CD4-positive, alpha-beta T cell treated with Interleukin-2 at 100 ng/mL for 4 hours (primary cell): ENCODE measurements at regions not wholly inside any gene's neighbourhood (a gene's known extent, or its start where the extent isn't known, plus 50 kb on each side); places are given as distances from the start of the nearest gene placed in this dataset.

ENCODE experiments used
- DNase-seq: peaks from one replicate; pipeline ENCODE4 v3.0.0-alpha.2; 2020; ENCODE audit warnings: low spot score

DNA sequence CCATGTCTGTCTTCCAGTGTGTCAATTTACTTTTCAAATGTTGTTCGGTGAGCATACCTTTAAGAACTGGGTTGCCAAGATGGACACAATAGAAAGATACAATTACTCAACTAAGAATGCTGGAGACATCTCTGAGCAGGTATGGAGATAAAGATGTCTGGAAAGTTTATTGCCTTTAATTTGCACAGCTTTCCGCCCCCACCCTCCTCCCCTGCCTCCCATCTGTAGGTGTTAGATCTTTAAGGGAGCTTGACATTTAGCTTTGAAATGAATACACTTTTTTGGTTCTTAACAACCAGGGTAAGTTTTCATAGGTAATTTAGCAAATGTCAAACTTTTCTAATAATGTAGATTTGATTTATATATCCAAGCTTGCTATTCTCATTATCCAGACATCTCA lies 104.4 kb downstream of the BTBD3 start:
- no peak for DNase-seq

DNA sequence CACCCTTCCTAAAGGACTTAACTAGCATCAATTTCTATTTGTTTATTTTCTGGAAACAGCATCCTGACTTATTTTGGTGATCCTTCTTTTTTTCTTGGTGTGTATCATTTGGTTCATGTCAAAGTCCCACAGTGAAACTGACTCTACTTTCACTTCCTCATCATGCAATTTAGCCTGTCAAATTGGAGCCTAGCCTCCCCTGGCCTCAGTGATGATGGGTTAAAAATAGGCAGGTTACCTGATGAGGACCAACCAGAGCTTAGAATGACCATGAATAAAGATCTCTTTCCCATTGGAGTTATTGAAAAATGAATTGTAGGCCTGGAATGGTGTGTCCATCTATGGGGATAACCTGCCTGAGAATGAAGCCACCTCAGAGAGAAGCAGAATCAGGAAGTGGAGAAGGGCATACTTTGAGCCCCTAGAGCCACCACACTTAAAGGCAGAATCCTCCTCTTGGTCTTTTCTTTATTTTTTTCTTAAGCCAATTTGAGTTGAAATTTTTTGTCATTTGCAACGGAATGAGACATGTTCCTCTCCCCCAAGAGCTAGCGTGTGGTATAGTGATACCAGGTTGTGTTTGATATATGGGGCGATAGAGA lies 105.6 kb downstream of the BTBD3 start:
- no peak for DNase-seq

DNA sequence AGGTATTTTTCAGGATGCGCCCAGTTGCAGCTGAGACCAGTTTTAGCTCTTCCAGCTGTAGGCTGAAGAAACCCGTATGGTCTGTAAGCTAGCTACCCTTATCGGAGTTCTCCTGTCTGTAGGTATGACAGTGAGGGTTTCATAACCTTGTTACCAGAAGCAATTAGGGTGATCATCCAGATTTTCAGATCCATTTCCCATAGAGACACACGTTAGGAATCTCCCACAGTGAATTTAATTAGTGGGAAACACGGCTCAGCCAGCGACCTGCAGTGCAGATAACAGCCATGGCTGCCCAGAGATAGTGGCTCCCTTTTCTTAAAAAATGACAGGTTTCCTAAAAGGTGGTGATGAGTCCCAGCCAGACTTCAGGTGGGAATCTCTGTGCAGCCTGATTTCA lies 111.1 kb downstream of the BTBD3 start:
- DNase-seq = no peak

DNA sequence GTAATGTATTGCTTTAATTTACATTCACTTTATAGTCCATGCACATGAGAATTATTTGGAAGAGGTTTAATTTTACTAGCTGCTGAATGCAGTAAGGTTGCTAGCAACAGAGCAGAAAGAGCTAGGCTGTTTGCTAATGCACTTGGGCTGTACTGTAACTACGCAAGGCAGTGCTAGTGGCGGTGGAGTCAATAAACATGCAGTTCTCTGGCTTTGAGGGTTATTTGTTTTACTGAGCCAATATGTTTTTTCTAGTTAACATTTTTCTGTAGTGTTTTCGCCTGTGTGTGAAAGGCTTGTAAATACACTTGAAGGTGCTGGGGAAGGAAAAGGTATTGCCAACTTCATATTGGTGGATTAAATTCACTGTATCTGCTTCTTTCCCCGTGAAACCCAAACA lies 112.8 kb downstream of the BTBD3 start:
- DNase-seq = no peak

DNA sequence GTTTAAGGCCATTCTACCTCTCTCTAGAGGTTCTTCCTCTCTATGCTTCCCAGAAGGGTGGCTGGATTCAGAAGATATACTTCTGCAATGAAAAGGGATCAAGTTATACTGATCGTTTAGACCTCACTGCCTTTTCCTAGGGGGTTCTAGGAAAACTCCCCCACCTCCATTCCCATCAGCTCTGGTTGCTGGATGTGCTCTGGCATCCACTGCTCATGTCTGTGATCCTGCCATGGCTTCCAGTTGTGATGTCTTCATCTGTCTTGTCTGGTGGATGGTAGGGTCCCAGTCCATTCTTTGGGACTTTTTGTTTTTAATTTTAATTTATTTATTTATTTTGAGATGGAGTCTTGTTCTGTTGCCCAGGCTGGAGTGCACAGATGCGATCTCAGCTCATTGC lies 118.4 kb downstream of the BTBD3 start:
- DNase-seq = no peak

DNA sequence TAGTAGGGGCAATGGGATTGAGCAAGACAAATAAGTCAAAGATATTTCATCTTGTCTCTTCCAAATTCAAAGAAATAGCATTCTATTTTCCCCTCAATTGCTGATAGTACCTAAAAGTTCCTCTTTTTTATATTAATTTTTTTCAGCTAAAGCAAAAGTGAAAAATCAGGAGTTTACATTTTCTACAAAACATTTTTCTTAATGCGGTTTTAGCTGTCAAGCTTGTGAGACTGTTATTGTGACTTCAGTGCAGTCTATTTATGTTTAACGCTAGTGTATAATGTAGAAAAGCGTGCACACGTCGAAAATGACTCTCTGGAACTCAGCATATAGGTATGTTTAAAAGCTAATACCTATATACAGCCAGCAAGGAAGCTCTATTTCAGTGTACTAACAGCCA lies 119.8 kb downstream of the BTBD3 start:
- DNase-seq = no peak

DNA sequence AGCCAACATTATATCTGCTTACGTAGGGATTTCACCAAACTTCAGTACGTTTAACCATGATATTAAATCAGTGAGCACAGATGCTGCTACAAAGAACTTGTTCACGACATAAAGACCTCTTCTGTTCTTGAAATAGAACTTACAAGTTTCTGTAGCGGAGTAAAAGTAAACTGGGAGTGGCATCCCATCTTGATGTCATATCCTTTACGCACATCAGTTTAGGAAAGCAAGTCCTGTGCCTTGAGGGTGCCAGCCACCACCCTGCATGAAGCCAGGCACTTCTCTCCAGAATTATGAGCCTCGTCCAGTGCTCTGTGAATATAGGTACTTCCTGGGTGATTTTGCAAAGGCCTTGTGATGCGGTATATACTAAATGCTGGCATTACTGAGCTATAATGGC lies 122.6 kb downstream of the BTBD3 start:
- DNase-seq = no peak

DNA sequence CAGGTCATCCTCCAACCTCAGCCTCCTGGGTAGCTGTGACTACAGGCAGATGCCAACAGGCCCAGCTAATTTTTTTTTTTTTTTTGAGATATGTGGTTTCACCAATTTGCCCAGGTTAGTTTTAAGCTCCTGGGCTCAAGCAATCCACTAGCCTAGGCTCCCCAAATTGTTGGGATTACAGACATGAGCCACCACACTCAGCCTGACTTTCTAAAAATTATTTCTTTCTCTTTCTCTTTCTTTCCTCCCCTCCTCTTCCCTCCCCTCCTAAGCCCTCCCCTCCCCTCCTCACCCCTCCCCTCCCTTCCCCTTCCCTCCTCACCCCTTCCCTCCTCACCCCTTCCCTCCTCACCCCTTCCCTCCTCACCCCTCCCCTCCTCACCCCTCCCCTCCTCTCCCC lies 127.3 kb downstream of the BTBD3 start:
- DNase-seq = no peak

DNA sequence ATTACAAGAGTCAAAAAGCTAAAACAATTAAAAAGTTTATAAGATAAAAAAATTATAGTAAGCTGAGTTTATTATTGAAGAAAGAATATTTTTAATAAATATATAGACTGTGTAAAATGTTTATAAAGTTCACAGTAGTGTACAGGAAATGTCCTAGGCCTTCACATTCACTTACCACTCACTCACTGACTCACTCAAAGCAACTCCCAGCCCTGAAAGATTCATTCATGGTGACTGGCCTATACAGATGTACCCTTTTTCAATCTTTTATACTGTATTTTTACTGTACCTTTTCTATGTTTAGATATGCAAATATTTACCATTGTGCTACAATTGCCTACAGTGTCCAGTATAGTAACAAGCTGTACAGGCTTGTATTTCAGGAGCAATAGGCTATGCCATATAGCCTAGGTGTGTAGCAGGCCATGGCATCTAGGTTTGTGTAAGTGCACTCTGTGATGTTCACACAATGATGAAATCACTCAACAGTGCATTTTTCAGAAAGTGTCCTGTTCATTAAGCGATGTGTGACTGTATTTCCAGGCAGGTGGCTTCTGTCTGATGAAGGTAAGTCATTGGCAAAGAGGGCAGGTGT lies 130.2 kb downstream of the BTBD3 start:
- no peak for DNase-seq

DNA sequence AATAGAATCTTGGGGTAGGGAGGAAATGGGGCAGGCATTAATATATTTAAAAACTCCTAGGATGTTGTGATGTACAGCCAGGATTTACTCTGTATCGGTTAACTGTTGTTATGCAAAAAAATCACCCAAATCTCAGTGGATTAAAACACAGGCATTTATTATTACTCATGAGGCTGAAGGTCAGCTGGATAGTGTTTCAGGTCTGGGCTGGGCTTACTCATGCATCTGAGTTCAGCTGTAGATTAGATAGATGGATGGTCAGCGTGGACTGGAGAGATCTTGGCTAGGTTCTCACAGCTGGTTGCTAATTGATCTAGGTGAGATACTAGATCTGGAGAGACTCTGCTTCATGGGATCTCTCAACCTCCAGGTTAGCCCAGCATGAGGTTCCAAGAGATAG lies 131.4 kb downstream of the BTBD3 start:
- DNase-seq = no peak

DNA sequence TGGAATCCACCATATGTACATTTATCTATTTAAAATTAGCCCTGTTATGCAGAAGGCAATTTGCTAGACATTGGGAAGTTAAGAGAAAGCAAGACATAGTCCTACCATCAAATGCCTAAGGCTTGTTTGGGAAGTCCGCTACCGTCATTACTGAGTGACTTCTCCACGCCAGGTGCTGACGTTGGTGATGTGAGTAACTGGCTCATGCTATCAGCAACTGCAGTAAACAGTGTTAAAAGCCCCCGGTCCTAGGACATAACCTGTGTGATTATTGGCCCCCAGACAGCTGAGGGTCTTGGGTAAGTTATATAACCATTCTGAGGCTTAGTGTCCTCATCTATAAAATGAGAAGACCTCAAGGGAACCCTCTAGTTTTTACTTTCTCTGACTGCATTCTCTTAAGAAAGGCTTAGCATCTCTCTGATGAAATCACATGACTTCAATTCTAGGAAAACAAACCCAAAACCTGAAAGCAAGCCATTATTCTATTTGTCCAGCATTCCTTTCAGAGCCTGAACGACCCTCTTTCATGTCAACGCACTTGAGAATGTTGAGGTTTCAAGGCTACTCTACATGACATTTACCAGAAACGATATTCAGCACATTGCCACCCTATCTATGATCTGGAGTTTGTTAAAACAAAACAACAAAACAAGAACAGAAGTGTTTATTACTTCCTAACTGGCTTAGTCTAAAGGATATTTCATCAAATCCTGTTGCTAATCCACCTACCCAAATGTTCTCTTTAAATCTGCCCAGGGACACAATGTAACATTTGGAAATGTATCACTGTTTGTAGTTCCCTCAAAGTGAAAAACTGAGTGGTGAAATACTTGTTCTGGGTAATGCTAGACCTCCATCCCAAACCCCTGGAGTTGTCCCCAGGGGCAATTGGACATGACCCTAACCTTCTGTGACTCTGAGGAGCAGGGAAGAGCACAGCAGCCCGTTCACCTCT lies 133.8 kb downstream of the BTBD3 start:
- no peak for DNase-seq

DNA sequence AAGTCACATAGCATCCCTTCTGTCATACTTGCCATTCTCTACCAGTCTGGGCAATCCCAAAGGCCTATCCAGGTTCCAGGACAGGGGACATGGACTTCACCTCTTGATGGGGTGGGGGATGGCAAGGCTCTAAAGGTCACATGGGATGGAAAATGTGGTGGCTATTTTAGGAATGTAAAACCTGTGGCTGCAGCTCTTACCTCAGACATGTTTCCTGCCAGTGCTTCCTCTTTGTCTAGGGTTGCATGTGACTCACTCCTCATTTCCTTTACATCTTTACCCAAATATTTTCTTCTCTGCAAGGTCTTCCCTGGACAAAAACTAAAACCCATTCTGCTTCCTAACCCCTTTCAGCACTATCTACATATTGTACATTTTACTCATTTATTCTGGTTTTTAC lies 135.7 kb downstream of the BTBD3 start:
- DNase-seq = no peak

DNA sequence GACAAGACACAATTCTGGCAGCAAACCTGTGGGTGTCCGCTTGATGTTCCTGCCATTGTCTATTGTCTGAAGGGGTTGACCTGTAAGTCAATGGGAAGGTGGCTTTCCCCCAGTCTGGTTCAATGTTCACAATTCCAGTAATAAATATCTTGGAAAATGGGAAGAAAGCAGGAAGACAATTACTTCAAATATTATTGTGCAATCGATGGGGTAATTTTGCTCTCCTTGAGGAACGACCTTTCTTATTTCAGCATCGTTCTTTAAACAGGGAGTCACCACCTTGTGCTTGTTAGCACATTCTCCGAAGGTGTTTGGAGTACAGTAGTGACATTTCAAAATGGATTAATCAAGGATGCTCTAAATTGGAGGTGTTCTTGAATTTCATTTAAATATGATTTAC lies 136.9 kb downstream of the BTBD3 start:
- DNase-seq = no peak

DNA sequence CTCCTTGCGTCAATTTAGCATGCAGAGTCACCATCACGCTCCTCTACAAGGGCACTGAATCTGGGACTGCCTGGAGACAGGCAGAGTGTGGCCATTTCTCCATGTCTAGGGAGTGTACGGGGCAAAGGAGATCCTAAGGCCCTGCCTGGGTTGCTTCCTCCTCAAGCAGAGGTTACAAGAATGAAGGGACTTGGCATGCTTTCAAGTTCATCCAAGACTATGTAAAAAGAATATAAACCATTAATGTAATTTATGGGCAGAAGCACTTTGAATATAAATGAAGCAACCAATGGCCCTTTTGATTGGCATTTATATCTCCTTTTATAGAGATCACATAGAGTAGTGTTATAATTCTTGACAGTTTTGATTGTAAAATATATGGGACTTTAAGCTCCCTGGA lies 137.5 kb downstream of the BTBD3 start:
- no peak for DNase-seq

DNA sequence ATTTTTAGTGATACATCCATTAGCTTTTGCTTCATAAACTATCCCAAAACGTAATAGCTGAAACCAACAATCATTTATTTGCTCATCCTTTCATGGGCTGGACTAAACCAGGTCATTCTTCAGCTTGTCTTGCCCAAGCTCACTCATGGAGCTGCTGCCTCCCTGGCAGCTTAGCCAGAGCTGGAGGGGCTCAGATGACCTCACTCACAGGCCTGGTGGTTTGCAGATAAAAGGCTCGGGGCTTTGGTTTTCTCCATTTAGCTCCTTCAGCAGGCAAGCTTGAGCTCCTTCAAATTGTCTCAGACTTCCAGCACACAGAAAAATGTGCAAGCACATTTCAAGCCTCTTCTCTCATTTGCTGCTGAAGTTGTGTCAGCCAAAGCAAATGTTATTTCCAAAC lies 139.1 kb downstream of the BTBD3 start:
- no peak for DNase-seq

DNA sequence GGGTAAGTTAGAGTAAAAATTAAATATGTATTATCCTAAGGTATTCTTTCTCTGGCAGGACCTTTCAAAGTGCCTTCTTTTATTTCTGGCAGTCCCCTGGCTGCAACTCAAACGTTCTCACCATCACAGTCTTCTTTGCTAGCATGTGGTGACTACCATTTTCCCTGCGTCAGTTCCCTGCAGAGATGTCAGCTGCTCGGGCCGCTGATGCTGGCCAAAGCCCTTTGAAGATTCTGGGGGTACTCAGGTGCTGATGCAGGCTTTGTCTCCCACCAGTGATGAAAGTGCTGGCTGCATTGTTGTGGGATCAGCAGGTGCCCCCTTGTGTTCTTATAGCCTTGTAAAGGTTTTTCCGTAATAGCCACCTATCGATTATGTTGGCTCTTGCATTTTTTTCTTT lies 140.1 kb downstream of the BTBD3 start:
- no peak for DNase-seq

DNA sequence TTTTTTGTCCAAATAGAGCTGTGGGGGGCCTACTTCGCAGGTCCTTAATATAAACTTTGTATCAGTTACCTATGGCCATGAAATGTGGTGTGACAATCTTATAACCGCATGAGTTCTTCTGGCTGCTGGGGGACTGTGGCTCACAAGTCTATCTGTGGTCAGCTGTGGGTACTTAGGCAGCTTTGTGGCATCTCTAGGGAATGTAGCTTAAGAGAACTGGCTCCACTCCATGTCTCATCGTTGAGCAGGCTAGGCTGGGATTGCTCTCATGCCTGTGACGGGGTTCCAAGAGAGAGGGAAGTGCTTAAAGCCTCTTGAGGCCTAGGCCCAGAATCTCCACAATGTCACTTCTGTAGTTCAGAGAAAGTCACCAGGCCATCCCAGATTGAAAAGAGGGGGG lies 140.5 kb downstream of the BTBD3 start:
- no peak for DNase-seq

DNA sequence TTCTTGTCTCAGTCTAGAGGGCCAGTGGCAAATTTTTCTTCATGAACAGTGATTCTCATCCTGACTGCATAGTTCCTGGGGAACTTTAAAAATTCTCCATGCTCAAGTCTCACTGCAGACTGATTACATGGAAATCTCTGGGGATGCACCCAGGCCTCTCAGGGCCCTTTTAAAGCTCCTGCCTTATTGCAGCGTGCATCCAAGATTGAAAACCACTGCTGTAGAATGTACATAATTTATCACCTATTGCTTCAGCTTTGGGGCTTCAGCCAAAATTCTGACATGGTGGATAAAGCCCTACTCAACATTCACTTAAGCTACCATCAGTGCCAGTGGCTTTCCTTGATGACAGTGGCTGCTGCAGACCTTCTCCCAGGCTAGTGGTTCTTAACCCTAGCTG lies 143.8 kb downstream of the BTBD3 start:
- no peak for DNase-seq

DNA sequence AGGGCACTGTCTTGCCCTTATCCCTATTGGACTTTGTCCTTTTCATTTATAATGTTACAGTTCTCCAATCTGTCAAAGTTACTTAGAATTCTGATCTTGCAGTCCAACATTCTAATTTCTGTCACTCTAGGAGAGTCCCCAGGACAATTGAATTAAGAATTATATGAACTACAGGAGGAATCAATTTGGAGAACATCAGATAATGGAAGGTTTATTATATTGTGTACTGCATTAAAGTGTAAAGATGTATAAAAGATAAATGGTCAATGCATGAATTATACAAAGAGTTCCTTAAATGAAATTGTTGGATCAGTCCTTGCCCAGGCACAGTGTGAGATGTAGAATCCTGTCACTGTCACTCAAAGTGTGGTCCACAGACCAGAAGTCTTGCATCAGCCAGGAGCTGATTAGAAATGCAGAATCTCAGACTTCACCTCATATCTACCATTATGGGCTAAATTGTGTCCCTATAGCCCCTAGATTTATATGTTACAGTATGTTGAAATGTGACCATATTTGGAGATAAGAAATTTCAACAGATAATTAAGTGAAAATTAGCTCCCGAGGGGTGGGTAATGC lies 145.5 kb downstream of the BTBD3 start:
- DNase-seq = no peak

DNA sequence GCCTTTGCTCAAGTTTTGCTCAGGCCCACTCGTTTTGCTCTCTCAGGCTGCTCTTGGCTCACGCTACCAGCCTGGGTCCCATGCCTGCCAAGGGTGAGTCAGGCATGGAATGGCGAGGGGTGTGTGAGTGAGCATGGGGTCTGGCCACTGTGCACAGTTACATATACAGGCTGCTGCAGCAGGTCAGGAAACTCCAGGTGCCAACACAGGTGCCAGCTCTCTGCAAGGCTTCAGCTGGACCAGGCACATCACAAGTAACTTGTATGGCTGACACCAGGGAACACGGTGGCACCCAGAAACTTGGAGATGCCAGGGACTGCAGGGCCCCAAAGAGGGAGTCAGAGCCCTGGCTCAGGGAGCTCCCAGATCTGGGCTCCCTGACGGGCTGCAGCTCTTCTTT lies 146.8 kb downstream of the BTBD3 start:
- no peak for DNase-seq

DNA sequence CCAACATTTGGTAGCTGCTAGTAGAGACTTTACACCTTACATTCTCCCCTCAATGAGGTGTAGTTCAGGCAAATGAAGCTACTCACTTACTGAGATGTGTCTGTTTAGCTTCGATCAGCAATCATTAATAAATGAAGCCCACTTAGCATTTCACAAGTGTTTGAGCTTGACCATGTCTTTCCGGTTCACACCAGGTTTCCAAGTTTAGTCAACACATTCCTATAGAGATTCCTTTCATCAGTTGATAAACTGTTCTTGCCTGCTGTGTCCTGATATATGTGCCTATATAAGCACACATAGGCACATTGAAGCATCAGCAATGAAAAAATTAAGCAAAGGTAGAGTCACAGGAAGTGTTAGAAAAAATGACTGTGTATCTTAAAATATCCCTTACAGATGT lies 150.0 kb downstream of the BTBD3 start:
- DNase-seq = no peak

DNA sequence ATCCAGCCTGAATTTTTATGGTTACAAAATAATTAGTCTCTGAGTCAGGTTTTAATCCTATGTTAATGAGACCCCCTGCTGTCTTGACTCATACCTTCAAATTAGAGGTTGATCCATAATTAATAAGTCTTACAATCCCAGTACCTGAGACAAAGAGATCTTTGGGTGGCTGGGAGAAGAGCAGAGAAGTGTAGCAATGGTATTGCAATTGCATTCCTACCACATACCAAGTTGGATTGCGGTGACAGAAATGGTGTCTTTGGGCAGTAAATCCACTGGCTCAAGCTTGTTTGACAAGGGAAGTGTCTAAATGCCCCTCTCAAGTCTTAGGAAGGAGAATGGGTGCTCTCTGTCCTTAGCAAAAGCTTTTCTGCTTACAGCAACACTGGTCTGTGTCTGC lies 150.4 kb downstream of the BTBD3 start:
- no peak for DNase-seq

DNA sequence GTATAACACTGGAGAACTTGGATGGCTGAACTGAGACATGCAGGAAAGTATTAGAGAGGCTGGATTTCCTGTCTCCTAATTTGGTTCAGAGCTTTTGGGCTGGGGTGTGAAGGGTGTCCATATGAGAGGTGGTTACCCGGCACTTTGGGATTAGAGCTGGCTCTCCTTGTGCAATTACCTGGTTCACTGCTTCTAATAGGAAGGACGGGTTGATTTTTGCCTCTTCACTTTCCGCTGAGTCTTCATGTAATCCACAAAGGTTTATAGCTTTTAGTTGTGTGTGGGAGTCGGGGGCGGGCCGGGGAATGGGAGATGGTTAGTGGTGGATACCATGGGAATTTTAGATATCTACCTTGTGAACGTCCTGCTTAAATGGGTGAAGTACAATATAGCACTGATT lies 151.5 kb downstream of the BTBD3 start:
- no peak for DNase-seq
